AG04450 (cell line): ENCODE measurements at regions not wholly inside any gene's neighbourhood (a gene's known extent, or its start where the extent isn't known, plus 50 kb on each side); places are given as distances from the start of the nearest gene placed in this dataset.

Experiments used
- CTCF ChIA-PET: fragments of 300-600, 350-600 bp; formaldehyde crosslinking; extraction: SDS; loops from one replicate; lab custom pipeline; 2022; ENCODE audit warnings: antibody characterized with exemption, inconsistent platforms; lab: Charles Lee
- POLR2A ChIA-PET: fragments of 350-600 bp; formaldehyde crosslinking; extraction: SDS; loops from one replicate; lab custom pipeline; 2021; ENCODE audit warnings: antibody characterized with exemption, inconsistent platforms; lab: Yijun Ruan, JAX
- DNase-seq: peaks from one replicate; pipeline ENCODE4 v3.0.0-alpha.2; 2011; ENCODE audit warnings: low read depth, low spot score
- H3K27ac ChIP-seq: one replicate; pipeline ENCODE4 v1.5.1; 2012; ENCODE audit warnings: low read depth, low read length, control low read depth
- H3K27me3 ChIP-seq: one replicate; pipeline ENCODE4 v1.6.0; 2012; ENCODE audit warnings: low read length; ENCODE audit not compliant: control insufficient read depth, insufficient read depth
- H3K4me3 ChIP-seq: 2 replicates; pipeline ENCODE4 v1.5.1; 2011; ENCODE audit warnings: mild to moderate bottlenecking, low read depth, low read length, control low read depth
- H3K9me3 ChIP-seq: 2 replicates; pipeline ENCODE4 v1.5.1; 2012; ENCODE audit warnings: low read length; ENCODE audit not compliant: control insufficient read depth, insufficient read depth
- CTCF ChIP-seq: IDR thresholded peaks from 2 replicates; pipeline ENCODE4 v1.5.1; 2011; ENCODE audit warnings: low read depth, low read length, control low read depth, inconsistent platforms

DNA sequence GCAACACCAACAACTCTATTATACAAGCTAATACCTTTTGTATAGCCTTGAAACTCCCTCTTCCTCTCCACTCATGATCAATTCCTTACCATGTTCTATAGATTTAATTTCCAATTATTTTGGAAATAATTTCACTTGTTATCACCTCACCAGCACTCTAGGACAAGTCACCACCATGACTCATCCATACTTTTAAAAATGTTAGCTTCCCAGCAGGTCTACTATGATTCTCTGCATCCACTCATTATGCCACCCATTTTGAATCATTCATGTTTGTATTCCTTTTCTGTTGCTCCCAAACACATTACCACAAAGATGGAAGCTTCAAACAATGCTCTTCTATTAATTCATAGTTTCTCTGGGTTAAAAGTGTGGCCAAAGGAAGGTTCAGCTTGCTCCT lies 469.6 kb downstream of the PDGFC start:
- POLR2A ChIA-PET, result no interaction called here
- no peaks in the 10 kb centered on the region; the same call in 1 of the 2 replicates for H3K9me3 ChIP-seq
- TF ChIP-seq CTCF, result no peak
- no peak overlapping the region for H3K4me3 ChIP-seq
- DNase-seq, result no peak
- no peaks in the 10 kb centered on the region for H3K27me3 ChIP-seq
- CTCF ChIA-PET, result no interaction called here
- H3K27ac ChIP-seq, result no peak overlapping the region

DNA sequence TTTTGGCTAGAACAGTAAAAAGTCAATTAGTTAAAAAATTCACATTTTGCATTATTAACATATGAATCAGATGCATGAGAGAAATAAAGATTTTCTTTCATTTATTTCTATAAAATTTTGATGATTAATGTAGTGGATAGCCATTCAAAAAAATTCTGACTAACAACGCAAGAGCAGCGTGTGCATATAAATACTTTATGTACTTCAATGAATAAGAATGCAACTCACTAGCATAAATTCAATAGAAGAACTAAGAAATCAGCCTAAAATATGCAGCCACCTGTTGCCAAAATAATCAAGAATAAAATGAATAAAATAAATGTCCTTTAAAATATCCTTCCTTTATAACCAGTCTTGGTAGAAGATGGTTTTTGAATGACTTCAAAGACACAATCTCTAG lies 471.9 kb downstream of the PDGFC start:
- no peaks in the 10 kb centered on the region for H3K27me3 ChIP-seq
- no peak overlapping the region for H3K27ac ChIP-seq
- no peaks in the 10 kb centered on the region for H3K9me3 ChIP-seq
- no peak for TF ChIP-seq CTCF
- CTCF ChIA-PET, result no interaction called here
- POLR2A ChIA-PET, result no interaction called here
- no peak for DNase-seq
- H3K4me3 ChIP-seq, result no peak overlapping the region

DNA sequence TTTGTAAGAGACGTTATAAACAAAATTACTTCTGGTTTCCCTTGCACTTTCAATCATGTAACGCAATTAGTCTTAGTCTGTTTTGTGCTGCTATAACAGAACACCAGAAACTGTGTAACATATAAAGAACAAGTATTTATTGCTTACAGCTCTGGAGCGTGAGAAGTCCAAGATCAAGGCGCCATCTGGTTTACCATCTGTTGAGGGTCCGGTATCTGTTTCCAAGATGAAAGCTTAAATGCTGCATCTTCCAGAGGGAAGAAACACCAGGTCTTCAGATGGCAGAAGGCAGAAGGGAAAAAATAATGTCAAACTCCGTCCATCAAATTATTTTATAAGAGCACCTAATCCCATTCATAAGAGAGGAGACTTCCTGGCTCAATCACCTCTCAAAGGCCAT lies 474.1 kb downstream of the PDGFC start:
- Histone ChIP-seq H3K4me3 (no peak overlapping the region), H3K27me3 (no peaks in the 10 kb centered on the region), H3K9me3 (no peaks in the 10 kb centered on the region), H3K27ac (no peak overlapping the region)
- DNase-seq, result no peak
- ChIA-PET POLR2A (no interaction called here), CTCF (no interaction called here)
- TF ChIP-seq CTCF, result no peak

- no peak overlapping the region for H3K4me3 ChIP-seq
- CTCF ChIA-PET, result no interaction called here
- no peaks in the 10 kb centered on the region for H3K9me3 ChIP-seq
- DNase-seq, result no peak
- POLR2A ChIA-PET, result no interaction called here
- H3K27me3 ChIP-seq, result no peaks in the 10 kb centered on the region
- no peak overlapping the region for H3K27ac ChIP-seq
- no peak for TF ChIP-seq CTCF
Measured at GRCh38 chr4:156496797-156497196, 474.8 kb downstream of the PDGFC start.

DNA sequence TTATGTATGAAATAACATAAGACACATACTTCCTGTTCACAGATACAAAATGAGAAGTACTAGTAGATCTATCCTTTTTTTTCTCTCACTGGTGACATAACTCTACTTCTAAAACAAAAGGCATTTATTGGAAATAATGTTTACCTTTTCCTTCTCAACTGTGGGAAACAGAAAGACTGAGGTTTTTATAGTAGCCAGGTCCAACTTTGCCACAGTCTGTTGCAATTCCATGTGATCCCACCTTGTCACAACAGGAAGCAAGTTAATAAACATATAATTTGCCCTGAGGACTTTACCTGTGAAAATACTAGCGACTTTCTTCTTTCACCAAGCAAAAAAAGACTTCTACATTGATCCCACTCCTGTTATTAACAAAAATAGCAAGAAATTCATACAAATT lies 475.8 kb downstream of the PDGFC start:
- no peak for DNase-seq
- no peak overlapping the region for H3K27ac ChIP-seq
- CTCF ChIA-PET, result no interaction called here
- TF ChIP-seq CTCF, result no peak
- H3K27me3 ChIP-seq, result no peaks in the 10 kb centered on the region
- H3K9me3 ChIP-seq, result no peaks in the 10 kb centered on the region
- POLR2A ChIA-PET, result no interaction called here
- H3K4me3 ChIP-seq, result no peak overlapping the region
